T1000 (cell line): ENCODE measurements at regions not wholly inside any gene's neighbourhood (a gene's known extent, or its start where the extent isn't known, plus 50 kb on each side); places are given as distances from the start of the nearest gene placed in this dataset.
"Not testable (repeated sequence)": the region's sequence is repeated elsewhere in the genome, so short reads cannot be mapped to it uniquely, and the experiment has no call there.

Experiments used
- DNase-seq: peaks from one replicate; lab custom pipeline; 2025; ENCODE audit warnings: mixed read lengths; lab: John Stamatoyannopoulos, UW

DNA sequence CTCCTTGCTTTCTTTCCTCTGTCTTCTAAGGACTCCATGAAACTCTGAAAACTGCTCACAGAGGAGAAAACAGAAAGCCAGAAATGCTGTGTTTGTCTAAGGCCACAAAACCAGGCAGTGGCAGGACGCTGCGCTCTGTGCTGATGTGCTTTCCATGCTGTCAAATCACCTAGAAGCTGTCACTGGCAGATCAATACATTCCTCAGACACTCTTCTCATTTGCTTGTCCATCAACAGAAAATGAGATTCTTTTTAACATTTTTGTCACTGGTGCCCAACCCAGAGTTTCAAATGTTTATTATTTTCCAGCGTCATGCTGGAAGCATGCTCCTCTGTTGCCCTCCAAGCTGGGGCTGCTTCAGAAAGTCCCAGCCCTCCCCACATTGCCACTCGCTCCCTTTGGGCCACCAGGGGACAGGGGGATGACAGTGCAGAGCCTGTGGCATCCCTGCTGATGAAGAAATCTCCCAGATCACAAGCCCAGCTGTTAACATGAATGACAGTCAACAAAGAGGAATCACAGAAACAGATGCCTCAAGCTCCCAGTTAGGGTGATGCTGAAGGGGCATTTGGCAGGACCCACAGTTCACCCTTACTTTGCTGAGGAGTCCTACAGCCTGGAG, 117.5 kb upstream of the MEIS1 start:
- DNase-seq = no peak

DNA sequence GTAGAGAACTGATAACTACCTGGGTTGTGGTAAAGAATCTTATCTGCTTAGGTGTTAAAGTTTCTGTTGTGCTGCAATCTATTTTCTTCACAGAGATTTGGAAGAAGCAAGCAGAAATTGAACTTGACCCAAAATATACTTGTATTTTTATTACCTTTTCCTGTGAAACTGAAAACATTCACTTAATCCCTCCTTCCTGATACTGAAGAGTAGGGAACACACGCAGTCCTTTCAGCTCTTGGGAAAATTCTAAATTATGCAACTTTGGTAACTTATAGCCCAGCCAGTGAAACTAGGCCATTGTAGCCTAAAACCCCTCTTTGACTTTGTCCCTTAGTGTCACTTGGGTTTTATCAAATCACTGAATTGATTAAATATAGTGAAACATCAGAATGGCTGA, 128.4 kb upstream of the MEIS1 start:
- no peak for DNase-seq

GRCh38 chr2:66305718-66306117, 129.2 kb upstream of the MEIS1 start:
- DNase-seq = no peak

- DNase-seq = no peak
Observed at GRCh38 chr2:66303471-66303870, 131.5 kb upstream of the MEIS1 start.

GRCh38 chr2:66301767-66302140, 133.2 kb upstream of the MEIS1 start:
- no peak for DNase-seq

- DNase-seq = no peak
Observed at GRCh38 chr2:66301022-66301766, 133.7 kb upstream of the MEIS1 start.

DNA sequence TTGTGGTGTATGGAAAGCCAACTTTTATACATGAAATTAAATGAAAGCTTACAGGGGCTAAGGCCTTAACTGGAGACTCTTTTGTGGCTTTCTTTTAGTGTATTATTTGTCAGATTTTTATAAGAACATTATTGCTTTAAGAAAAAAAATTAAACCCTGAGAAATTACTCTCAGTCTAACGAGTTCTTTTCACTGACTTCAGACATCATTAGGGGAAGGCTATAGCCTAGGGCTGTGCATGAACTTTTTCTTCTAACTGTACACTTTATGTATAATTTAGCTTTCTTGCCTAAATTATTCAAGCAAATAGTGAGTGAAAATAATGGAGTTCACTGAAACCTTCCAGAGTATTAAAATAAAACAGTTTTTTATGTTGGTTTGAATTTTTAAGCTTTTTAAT, 151.1 kb upstream of the MEIS1 start:
- no peak for DNase-seq

DNA sequence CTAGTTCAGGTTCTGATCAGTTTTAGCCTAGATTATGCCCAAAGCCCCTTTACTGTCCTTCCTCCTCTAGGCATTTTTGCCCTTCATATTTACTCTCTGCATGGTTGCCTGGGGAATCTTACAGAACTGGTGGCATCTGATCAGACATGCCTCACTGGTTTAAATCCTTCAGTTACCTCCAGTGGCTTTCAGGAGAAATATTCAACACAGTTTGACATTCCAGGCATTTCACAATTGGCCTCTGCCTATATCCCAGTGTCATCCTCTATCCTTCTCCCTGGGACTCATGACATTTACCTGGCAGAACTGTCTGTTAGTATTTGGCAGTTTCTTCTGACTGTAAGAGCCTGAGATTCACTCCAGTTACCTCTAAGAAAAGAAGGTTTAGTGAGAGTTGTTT, 152.9 kb upstream of the MEIS1 start:
- no peak for DNase-seq

DNA sequence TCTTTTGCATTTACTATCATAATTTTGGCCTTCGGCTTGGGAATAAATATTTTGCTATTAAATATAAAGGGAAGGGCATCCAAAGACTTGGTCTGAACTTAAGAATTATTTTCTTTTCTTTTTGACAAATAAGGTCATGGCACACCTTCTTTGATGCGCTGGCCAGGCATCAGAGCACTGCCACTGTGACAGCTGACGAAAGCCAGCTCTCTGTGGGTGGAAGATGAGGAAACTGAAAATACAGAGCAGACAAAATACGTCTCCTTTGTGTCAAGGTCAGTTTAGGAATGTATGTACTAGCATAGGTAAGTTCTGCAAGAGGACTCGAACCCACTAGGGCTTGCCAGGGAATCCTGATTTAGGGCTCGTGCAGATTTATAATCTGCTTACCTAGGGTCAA, 155.9 kb upstream of the MEIS1 start:
- no peak for DNase-seq

DNA sequence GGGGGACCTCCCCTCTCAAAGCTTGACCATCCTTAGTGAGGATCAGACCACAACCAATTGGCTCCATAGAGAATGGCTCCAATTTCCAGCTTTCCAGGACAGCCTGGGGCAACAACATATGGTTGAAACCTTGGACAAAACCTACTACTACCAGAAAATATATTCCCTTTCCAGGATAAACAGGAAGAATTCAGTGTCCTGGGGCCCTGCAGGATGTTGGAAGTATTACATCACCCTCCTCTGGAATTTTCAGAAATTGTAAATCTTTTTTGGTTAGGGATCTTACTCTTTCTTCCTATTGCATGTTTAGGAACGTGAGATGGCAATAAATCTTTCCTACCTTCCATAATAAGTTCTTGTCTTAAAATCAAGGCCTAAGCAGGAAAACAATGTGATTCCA, 158.9 kb upstream of the MEIS1 start:
- no peak for DNase-seq

- DNase-seq = no peak
Observed at GRCh38 chr2:66273933-66274490, 160.9 kb upstream of the MEIS1 start.

DNA sequence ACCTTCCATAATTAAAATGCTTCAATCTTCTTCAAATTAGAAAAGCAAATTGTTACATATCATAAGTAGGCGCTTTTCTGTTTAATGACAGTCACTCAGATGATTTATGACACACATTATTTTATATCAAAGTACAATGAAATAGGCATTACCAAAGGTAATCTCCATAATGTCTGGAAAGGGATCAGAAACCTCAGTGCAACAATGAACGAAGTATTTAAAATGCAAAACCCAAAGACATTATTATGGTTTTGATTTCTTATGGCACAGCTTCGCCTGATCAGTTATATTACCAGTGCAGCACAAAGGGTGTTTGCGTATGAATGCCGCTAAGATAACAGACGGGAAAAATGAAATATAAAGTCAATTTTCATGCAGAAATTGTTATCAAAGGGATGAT, 162.2 kb upstream of the MEIS1 start:
- DNase-seq = no peak

DNA sequence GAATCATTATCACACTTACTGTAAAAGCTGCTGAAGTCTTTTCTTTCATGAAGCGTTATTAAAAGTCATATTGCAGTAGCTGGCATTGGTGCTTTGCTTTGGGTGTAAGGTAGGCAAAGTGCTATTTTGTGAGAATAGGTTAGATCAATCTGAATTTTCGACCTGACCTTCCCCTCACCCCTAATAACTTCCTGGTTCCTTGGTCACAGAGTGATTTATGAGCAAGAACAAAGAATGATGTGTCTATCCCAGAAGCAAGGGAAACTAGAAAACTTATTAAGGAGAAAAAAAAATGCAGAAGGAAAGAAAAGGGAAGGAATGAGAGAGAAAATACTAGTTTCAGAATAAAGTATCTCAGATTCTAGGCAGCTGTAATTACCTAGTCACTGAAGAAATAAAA, 163.1 kb upstream of the MEIS1 start:
- DNase-seq = no peak

DNA sequence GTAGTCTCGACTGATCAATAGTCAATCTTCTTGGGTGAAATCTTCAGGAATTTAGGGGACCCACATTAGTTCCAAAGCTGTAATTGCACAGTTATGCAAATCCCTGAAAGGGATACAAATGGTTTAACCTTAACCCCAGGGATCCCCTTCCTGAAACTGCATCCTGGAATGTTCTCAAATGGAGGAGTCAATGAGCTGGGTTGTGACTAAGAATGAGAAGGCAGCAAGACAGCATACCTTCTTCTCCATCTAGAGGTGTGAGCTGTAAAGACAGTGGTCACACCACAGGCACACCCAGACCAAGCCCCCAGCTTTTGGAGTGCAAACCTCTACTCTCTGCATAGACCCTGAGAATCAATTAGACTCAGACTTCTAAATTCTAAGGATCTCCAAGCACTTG, 164.7 kb upstream of the MEIS1 start:
- DNase-seq = no peak

DNA sequence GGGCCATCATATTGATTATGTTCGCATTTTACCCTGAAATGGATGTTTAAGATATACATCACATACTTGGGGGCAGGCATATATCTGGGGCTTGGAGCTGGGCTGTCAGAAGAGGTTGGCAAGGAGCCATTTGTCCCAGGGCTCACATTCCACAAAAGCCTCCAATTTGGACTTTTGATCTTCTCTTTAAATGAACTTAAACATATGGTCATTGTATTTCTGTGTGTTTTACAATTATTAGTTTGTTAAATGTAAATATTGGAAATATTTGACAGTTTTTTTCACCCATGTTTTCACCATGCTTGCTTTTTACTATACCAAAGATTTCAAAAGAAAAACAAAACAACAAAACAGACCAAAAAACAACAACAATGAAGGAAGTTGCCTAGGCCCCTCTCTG, 165.8 kb upstream of the MEIS1 start:
- DNase-seq = no peak

DNA sequence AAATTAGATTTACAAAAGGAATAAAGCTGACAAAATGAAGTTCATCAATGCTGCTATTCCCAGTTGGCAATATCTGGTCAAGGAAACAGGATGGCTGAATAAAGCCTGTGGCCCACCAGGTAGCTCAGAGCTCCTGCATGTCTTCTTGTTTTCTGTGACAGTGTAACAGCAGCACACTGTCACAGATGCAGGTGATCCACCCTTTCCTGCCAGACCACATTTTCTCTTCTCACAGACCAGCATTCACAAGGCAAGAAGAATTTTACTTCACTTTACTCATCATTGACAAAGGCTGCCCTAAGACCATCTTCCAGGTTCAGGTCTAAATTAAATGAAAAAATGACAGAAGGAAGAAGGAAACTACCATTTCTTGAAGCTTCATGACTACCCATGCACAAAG, 166.2 kb upstream of the MEIS1 start:
- no peak for DNase-seq

- DNase-seq = no peak
Observed at GRCh38 chr2:66264354-66264753, 170.6 kb upstream of the MEIS1 start.

DNA sequence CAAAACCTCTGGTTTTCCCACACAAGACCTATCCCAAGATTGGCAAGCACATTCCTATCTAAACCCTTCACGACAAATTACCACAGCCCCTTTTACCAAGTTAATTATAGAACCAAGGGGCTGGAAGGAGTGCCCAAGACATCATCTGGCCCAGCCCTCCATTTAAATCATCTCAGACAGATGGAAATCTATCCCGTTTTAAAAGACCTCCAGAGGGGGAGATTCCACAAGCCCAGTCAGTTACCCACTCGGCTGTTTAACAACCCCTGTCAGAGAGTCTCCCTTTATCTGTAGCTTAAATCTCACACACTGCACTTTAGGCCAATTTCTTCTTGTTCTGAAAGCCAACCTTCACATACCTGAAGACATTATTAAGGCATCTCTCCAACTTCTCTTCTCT, 179.1 kb upstream of the MEIS1 start:
- DNase-seq = no peak

DNA sequence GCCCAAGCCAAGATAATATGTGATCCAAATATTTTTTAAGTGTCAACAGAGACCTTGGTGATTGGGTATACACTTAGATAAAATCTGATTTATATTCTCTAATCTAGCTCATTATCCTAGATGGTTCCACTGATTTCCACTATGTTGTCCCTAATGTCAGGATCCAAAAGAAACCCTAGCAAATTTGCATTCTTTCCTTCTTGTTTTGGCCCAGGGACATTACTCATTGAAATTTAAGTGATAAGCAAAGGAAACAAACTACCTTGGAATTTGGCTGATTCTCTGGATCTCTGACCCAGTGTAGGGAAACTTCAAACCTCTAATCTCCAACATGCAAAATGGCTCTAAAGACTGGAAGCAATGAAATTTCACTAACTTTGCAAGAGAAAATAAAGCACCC, 179.8 kb upstream of the MEIS1 start:
- no peak for DNase-seq

DNA sequence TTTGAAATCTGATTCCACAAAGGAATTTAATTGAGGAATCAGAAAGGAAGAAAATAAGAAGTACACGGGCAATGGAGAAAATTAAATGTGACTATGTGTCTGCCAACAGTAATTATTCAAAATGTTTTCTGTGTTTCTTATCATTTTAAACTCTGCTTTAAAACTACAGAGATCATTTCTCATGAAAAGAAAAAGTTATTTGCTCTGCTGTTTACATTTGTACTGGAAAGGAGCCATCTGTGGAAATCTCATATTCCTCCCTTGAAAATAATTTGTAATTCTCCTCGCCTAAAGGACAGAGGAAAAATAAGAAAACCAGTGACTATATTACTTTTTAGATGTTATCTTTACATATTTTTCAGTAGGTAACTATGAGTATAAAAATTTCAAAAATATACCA, 181.9 kb upstream of the MEIS1 start:
- no peak for DNase-seq

- DNase-seq = no peak
Observed at GRCh38 chr2:66252109-66252508, 182.8 kb upstream of the MEIS1 start.

DNA sequence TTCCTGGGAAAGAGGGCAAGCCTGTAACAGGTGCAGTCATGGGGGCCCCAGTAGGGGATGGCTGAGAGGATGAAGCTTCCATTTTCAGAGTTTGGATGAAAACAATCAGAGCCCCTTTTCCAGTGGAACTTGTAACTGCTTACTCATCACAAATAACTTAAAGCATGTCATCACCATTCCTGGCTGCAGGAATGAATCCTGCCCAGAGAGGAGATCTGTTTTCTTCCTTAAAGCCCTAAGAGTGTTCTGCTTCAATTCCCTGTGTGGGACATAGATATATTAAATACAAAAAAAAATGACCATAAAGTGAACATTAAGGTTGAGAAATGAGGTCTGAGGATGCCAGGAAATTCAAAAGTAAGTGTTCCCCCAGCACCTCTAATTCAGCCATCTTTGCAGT, 183.4 kb upstream of the MEIS1 start:
- no peak for DNase-seq

DNA sequence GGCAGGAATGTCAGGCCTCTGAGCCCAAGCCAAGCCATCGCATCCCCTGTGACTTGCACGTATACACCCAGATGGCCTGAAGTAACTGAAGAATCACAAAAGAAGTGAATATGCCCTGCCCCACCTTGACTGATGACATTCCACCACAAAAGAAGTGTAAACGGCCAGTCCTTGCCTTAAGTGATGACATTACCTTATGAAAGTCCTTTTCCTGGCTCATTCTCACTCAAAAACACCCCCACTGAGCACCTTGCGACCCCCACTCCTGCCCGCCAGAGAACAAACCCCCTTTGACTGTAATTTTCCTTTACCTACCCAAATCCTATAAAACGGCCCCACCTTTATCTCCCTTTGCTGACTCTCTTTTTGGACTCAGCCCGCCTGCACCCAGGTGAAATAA, 185.8 kb upstream of the MEIS1 start:
- not testable (repeated sequence) for DNase-seq

DNA sequence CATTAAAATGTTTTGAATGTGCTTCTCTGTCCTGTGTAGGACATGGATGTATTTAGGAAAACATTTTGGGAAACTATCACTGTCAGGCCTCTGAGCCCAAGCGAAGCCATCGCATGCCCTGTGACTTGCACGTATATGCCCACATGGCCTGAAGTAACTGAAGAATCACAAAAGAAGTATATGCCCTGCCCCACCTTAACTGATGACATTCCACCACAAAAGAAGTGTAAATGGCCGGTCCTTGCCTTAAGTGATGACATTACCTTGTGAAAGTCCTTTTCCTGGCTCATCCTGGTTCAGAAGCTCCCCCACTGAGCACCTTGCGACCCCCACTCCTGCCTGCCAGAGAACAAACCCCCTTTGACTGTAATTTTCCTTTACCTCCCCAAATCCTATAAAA, 191.1 kb upstream of the MEIS1 start:
- DNase-seq = not testable (repeated sequence)
